MM.1S (cell line): ENCODE measurements at regions not wholly inside any gene's neighbourhood (a gene's known extent, or its start where the extent isn't known, plus 50 kb on each side); places are given as distances from the start of the nearest gene placed in this dataset.

Source experiments
- EZH2phosphoT487 ChIP-seq: fragments of 300-600 bp; sonication (generic); IDR thresholded peaks from 2 replicates; pipeline ENCODE4 v1.6.1; 2018; ENCODE audit warnings: antibody characterized with exemption, low read length
- TF ChIP-seq, protein P1 (sequence below): fragments of 300-600 bp; sonication (generic); IDR thresholded peaks from 2 replicates; pipeline ENCODE4 v1.5.1; 2016; ENCODE audit warnings: antibody characterized with exemption, low read length, mixed read lengths

DNA sequence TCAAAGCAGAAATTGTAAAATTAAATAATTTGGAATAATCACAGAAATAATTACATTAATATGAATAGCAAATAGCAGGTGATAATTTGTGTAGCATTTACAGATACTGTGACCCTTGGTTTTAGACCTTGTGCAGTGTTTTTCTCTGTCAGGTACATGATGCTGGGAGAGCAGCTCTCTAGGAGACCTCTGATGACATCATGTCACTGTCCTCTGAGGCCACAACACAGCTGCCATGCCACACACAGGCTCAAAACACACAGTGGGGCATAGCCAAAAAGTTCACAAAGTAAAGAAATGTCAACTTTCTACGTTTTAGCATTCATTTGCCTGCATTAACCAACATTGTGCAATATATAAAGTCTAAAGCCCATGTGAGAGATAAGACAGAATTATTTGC lies 71.8 kb upstream of the ZBTB20 start:
- no peak for TF ChIP-seq EZH2phosphoT487
- TF ChIP-seq, protein P1, sequence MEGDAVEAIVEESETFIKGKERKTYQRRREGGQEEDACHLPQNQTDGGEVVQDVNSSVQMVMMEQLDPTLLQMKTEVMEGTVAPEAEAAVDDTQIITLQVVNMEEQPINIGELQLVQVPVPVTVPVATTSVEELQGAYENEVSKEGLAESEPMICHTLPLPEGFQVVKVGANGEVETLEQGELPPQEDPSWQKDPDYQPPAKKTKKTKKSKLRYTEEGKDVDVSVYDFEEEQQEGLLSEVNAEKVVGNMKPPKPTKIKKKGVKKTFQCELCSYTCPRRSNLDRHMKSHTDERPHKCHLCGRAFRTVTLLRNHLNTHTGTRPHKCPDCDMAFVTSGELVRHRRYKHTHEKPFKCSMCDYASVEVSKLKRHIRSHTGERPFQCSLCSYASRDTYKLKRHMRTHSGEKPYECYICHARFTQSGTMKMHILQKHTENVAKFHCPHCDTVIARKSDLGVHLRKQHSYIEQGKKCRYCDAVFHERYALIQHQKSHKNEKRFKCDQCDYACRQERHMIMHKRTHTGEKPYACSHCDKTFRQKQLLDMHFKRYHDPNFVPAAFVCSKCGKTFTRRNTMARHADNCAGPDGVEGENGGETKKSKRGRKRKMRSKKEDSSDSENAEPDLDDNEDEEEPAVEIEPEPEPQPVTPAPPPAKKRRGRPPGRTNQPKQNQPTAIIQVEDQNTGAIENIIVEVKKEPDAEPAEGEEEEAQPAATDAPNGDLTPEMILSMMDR, result no peak
